ENCODE measurements at regions not wholly inside any gene's neighbourhood (a gene's known extent, or its start where the extent isn't known, plus 50 kb on each side); places are given as distances from the start of the nearest gene placed in this dataset.

GRCh38 chr18:6558446-6559156 lies 143.9 kb upstream of the L3MBTL4 start:
- TF ChIP-seq CTCF (IDR thresholded peaks at IDR 0.05 in 2 of 3, conservative IDR thresholded peaks at IDR 0.05 in 1 of 3; ENCODE audit: borderline replicate concordance in 1 of 3, insufficient read depth in 1 of 3, low read depth in 2 of 3, low read length in 2 of 3) (no peak), EZH2phosphoT487 (IDR thresholded peaks at IDR 0.05; ENCODE audit: borderline replicate concordance) (no peak), JUND (IDR thresholded peaks at IDR 0.05) (no peak), POLR2A (IDR thresholded peaks at IDR 0.05; ENCODE audit: borderline replicate concordance, extremely low read depth, insufficient read depth, insufficient read length) (no peak), EZH2 (IDR thresholded peaks at IDR 0.05) (no peak), YY1 (IDR thresholded peaks at IDR 0.05; ENCODE audit: extremely low read depth, insufficient replicate concordance, low read depth, low read length) (no peak), MAX (IDR thresholded peaks at IDR 0.05) (no peak), CEBPB (IDR thresholded peaks at IDR 0.05; ENCODE audit: low read depth) (no peak)
- TF ChIP-seq, protein P1, sequence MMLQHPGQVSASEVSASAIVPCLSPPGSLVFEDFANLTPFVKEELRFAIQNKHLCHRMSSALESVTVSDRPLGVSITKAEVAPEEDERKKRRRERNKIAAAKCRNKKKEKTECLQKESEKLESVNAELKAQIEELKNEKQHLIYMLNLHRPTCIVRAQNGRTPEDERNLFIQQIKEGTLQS (IDR thresholded peaks at IDR 0.05) = no peak
- TF ChIP-seq, protein P2, sequence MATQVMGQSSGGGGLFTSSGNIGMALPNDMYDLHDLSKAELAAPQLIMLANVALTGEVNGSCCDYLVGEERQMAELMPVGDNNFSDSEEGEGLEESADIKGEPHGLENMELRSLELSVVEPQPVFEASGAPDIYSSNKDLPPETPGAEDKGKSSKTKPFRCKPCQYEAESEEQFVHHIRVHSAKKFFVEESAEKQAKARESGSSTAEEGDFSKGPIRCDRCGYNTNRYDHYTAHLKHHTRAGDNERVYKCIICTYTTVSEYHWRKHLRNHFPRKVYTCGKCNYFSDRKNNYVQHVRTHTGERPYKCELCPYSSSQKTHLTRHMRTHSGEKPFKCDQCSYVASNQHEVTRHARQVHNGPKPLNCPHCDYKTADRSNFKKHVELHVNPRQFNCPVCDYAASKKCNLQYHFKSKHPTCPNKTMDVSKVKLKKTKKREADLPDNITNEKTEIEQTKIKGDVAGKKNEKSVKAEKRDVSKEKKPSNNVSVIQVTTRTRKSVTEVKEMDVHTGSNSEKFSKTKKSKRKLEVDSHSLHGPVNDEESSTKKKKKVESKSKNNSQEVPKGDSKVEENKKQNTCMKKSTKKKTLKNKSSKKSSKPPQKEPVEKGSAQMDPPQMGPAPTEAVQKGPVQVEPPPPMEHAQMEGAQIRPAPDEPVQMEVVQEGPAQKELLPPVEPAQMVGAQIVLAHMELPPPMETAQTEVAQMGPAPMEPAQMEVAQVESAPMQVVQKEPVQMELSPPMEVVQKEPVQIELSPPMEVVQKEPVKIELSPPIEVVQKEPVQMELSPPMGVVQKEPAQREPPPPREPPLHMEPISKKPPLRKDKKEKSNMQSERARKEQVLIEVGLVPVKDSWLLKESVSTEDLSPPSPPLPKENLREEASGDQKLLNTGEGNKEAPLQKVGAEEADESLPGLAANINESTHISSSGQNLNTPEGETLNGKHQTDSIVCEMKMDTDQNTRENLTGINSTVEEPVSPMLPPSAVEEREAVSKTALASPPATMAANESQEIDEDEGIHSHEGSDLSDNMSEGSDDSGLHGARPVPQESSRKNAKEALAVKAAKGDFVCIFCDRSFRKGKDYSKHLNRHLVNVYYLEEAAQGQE (IDR thresholded peaks at IDR 0.05; ENCODE audit: low read depth) = no peak
